CD4-positive, alpha-beta T cell (primary cell): ENCODE measurements at regions not wholly inside any gene's neighbourhood (a gene's known extent, or its start where the extent isn't known, plus 50 kb on each side); places are given as distances from the start of the nearest gene placed in this dataset.

Source experiments
- ATAC-seq: fragments of 200-7000 bp; cut with Tn5 transposase; one replicate; pipeline ENCODE4 v1.10.0; 2022; ENCODE audit warnings: mild to moderate bottlenecking; ENCODE audit not compliant: poor library complexity
- CTCF ChIA-PET: fragments of 350-600 bp; sonication (Branson Sonifier 250); formaldehyde crosslinking; loops from one replicate; lab custom pipeline; 2021; ENCODE audit warnings: antibody characterized with exemption, inconsistent platforms; lab: Charles Lee
- POLR2A ChIA-PET: fragments of 350-600 bp; sonication (Branson Sonifier 250); formaldehyde crosslinking; loops from one replicate; lab custom pipeline; 2021; ENCODE audit warnings: antibody characterized with exemption, inconsistent platforms; lab: Charles Lee
- DNase-seq, 14 experiments: peaks; one replicate each; pipeline ENCODE4 v3.0.0-alpha.2; 2013 to 2020; ENCODE audit warnings: mixed read lengths in 2 of 14
- H3K27ac ChIP-seq, 2 donors: one replicate each; pipeline versions ENCODE4 v1.5.1 to v1.7.0; 2013; ENCODE audit warnings: low read length in 2 of 2, low read depth in 1 of 2, mild to moderate bottlenecking in 1 of 2
- H3K27me3 ChIP-seq, 2 experiments: 1 replicate in 1 of 2; 2 replicates in 1 of 2; pipeline versions ENCODE4 v1.6.1 to v1.7.0; 2013; ENCODE audit warnings: low read length in 2 of 2, control low read depth in 1 of 2, mild to moderate bottlenecking in 1 of 2, moderate library complexity in 1 of 2; ENCODE audit not compliant: insufficient read depth in 2 of 2, control insufficient read depth in 1 of 2
- H3K36me3 ChIP-seq: one replicate; pipeline ENCODE4 v1.6.1; 2013; ENCODE audit warnings: low read length, control low read depth; ENCODE audit not compliant: insufficient read depth
- H3K4me1 ChIP-seq: one replicate; pipeline ENCODE4 v1.6.1; 2013; ENCODE audit warnings: low read length, control low read depth; ENCODE audit not compliant: insufficient read depth
- H3K4me3 ChIP-seq: one replicate; pipeline ENCODE4 v1.5.1; 2013; ENCODE audit warnings: mild to moderate bottlenecking, low read length, moderate library complexity
- H3K9me3 ChIP-seq, 2 experiments: 1 replicate in 1 of 2; 2 replicates in 1 of 2; pipeline versions ENCODE4 v1.6.1 to v1.7.0; 2013; ENCODE audit warnings: low read length in 2 of 2, mild to moderate bottlenecking in 2 of 2, control low read depth in 1 of 2, moderate library complexity in 1 of 2; ENCODE audit not compliant: control insufficient read depth in 1 of 2, insufficient read depth in 1 of 2
- H3K27ac Mint-ChIP-seq: one replicate; pipeline ENCODE4 v1.8.0; 2020; ENCODE audit warnings: mixed read lengths
- H3K27me3 Mint-ChIP-seq: one replicate; pipeline ENCODE4 v1.8.0; 2021; ENCODE audit warnings: mixed read lengths
- H3K36me3 Mint-ChIP-seq: one replicate; pipeline ENCODE4 v1.8.0; 2021; ENCODE audit warnings: low read depth, mixed read lengths
- H3K4me1 Mint-ChIP-seq: one replicate; pipeline ENCODE4 v1.8.0; 2021; ENCODE audit warnings: low read depth, mixed read lengths
- H3K4me3 Mint-ChIP-seq: one replicate; pipeline ENCODE4 v1.8.0; 2020; ENCODE audit warnings: mild to moderate bottlenecking, mixed read lengths
- H3K9me3 Mint-ChIP-seq: one replicate; pipeline ENCODE4 v1.8.0; 2020; ENCODE audit warnings: mixed read lengths
- CTCF ChIP-seq: fragments of 200-600 bp; IDR thresholded peaks from one replicate; pipeline ENCODE4 v1.8.0; 2022; ENCODE audit warnings: antibody characterized with exemption, mild to moderate bottlenecking
- intact Hi-C, 2 experiments: fragments of 100-400 bp; cut with DNase I in 1 of 2; cut with micrococcal nuclease in 1 of 2; formaldehyde crosslinking; loops; one replicate each; pipeline versions ENCODE4 v1.15.1 to v1.9.0; 2023 to 2025; cut with DNase I, micrococcal nuclease

- no peaks in the 10 kb centered on the region for H3K27me3 ChIP-seq
- DNase-seq (no peak), ATAC-seq (no peak)
- Mint-ChIP-seq H3K4me3 (peak overlapping the region; percentile 16), H3K4me1 (peaks cover 17% of the 10 kb centered on the region), H3K36me3 (no peaks in the 10 kb centered on the region), H3K9me3 (no peaks in the 10 kb centered on the region), H3K27me3 (no peaks in the 10 kb centered on the region), H3K27ac (no peak overlapping the region)
- intact Hi-C loops: no loop called here
- H3K27ac ChIP-seq: no peak overlapping the region
- ChIA-PET CTCF (no interaction called here), POLR2A (interaction anchor here (0.6 kb wide), 1 partner anchor 697 kb away, joined by 3 read pairs; no protein-coding TSS in a partner anchor)
- H3K36me3 ChIP-seq: no peaks in the 10 kb centered on the region
- no peaks in the 10 kb centered on the region for H3K9me3 ChIP-seq
- no peak for TF ChIP-seq CTCF
- no peak overlapping the region for H3K4me3 ChIP-seq
- H3K4me1 ChIP-seq: peaks cover 6% of the 10 kb centered on the region
Measured at GRCh38 chr6:14371530-14371929, 254.0 kb downstream of the CD83 start.

- no peak for ATAC-seq
- no peaks in the 10 kb centered on the region for H3K27me3 ChIP-seq
- Mint-ChIP-seq H3K36me3 (no peaks in the 10 kb centered on the region), H3K27ac (no peak overlapping the region), H3K27me3 (no peaks in the 10 kb centered on the region), H3K4me3 (no peak overlapping the region), H3K9me3 (no peaks in the 10 kb centered on the region), H3K4me1 (peaks cover 17% of the 10 kb centered on the region)
- peak in 2 of 14 experiments; percentile 36 to 40 for DNase-seq
- no peaks in the 10 kb centered on the region for H3K9me3 ChIP-seq
- intact Hi-C loops: no loop called here
- no peak overlapping the region for H3K4me3 ChIP-seq
- ChIA-PET CTCF (no interaction called here), POLR2A (no interaction called here)
- no peak overlapping the region for H3K27ac ChIP-seq
- H3K4me1 ChIP-seq: peaks cover 6% of the 10 kb centered on the region
- no peaks in the 10 kb centered on the region for H3K36me3 ChIP-seq
- TF ChIP-seq CTCF: no peak
Measured at GRCh38 chr6:14372734-14373489, 255.3 kb downstream of the CD83 start.

DNA sequence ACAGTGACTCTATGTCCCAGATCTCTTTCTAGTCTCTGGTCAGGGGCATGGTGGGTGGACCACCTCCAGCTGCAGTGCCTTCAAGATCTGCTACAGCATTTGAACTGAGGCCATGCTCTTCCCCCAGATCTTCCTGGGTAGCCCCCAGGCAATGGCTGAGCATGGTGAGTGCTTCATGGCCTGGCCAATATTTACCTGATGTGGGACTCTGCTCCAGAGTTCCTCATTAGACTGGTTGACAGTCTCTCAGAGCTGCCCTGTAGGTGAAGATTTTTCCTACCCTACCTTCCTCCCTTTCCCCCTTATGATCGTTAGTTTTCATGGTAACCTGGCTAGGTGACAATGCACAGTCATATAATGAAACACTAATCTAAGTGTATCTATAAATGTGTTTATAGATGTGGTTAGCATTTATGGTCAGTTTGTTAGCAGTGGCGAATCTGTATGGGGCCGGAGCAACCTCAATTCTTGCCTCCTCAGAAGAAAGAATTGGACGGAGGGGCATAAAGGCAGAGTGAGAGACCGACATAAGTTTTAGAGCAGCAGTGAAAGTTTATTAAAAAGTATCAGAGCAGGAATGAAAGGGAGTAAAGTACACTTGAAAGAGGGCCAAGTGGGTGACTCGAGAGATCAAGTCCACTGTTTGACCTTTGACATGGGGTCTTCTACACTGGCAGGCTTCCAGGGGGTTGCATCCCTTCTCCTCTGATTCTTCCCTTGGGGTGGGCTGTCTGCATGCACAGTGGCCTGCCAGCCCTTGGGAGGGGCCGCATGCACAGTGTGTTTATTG is 256.3 kb downstream of the CD83 start:
- no peak overlapping the region for H3K4me3 ChIP-seq
- Mint-ChIP-seq H3K27me3 (no peaks in the 10 kb centered on the region), H3K36me3 (no peaks in the 10 kb centered on the region), H3K4me3 (no peak overlapping the region), H3K27ac (no peak overlapping the region), H3K4me1 (peaks cover 17% of the 10 kb centered on the region), H3K9me3 (peaks cover 3% of the 10 kb centered on the region)
- no peak for TF ChIP-seq CTCF
- intact Hi-C loops: no loop called here
- CTCF ChIA-PET: no interaction called here
- ATAC-seq: no peak
- no peaks in the 10 kb centered on the region for H3K36me3 ChIP-seq
- POLR2A ChIA-PET: no interaction called here
- H3K4me1 ChIP-seq: peaks cover 6% of the 10 kb centered on the region
- no peak for DNase-seq
- no peak overlapping the region for H3K27ac ChIP-seq
- no peaks in the 10 kb centered on the region for H3K27me3 ChIP-seq
- H3K9me3 ChIP-seq: no peaks in the 10 kb centered on the region
